Immature natural killer cell (primary cell): ENCODE measurements at regions not wholly inside any gene's neighbourhood (a gene's known extent, or its start where the extent isn't known, plus 50 kb on each side); places are given as distances from the start of the nearest gene placed in this dataset.

Experiments used
- DNase-seq, 3 donors: peaks; one replicate each; pipeline ENCODE4 v3.0.0; 2022; ENCODE audit warnings: mixed read lengths in 1 of 3
- H3K27ac Mint-ChIP-seq, 6 donors: one replicate each; pipeline ENCODE4 v1.8.0; 2020; ENCODE audit warnings: mixed read lengths in 6 of 6, mild to moderate bottlenecking in 5 of 6, inconsistent platforms in 4 of 6, moderate library complexity in 3 of 6
- H3K27me3 Mint-ChIP-seq, 3 donors: one replicate each; pipeline ENCODE4 v1.8.0; 2020 to 2021; ENCODE audit warnings: low read depth in 3 of 3, mild to moderate bottlenecking in 3 of 3, mixed read lengths in 3 of 3, moderate library complexity in 3 of 3, inconsistent platforms in 1 of 3
- H3K36me3 Mint-ChIP-seq, 3 donors: one replicate each; pipeline ENCODE4 v1.8.0; 2020; ENCODE audit warnings: mixed read lengths in 3 of 3, inconsistent platforms in 2 of 3, mild to moderate bottlenecking in 2 of 3
- H3K4me1 Mint-ChIP-seq, 2 donors: one replicate each; pipeline ENCODE4 v1.8.0; 2020; ENCODE audit warnings: inconsistent platforms in 2 of 2, mild to moderate bottlenecking in 2 of 2, mixed read lengths in 2 of 2, moderate library complexity in 1 of 2
- H3K4me3 Mint-ChIP-seq, 5 donors: one replicate each; pipeline ENCODE4 v1.8.0; 2020; ENCODE audit warnings: mild to moderate bottlenecking in 5 of 5, mixed read lengths in 5 of 5, inconsistent platforms in 3 of 5, moderate library complexity in 3 of 5
- H3K9me3 Mint-ChIP-seq, 6 donors: one replicate each; pipeline ENCODE4 v1.8.0; 2020; ENCODE audit warnings: mild to moderate bottlenecking in 6 of 6, mixed read lengths in 6 of 6, inconsistent platforms in 4 of 6, moderate library complexity in 3 of 6

DNA sequence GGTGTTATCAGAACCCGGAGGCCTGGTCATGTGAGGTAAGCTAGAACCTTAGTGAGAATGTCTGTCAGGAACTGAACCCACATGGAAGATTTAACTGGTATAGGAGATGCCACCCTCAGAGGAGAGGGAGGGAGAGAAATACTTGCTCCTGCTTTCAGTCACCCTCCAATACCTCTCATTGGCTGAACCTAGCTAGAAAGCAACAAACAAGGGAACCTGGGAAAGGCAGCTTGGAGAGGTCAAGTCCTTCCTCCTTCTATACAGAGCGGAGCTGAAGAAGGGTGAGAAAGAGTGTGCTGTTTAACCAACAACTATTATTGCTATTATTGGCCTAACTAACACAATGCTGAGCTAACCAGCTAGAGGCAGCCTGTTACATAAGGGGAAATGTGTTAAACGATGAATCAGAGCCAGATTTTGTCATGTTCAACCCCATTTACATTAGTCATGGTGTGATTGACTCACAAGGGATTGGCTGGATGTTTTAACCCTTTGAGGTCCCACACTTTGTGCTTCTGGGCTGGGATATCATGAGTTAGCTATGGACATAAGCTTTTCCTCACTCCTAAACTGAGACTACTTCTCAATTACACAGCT lies 96.5 kb upstream of the ESX1 start:
- no peak overlapping the region for H3K4me3 Mint-ChIP-seq
- no peak for DNase-seq
- peaks cover 0 to 7% of the 10 kb centered on the region in 2 donors for H3K4me1 Mint-ChIP-seq
- no peak overlapping the region for H3K27ac Mint-ChIP-seq
- H3K27me3 Mint-ChIP-seq = peaks cover 0 to 7% (median 3%) of the 10 kb centered on the region in 3 donors
- no peaks in the 10 kb centered on the region for H3K36me3 Mint-ChIP-seq
- no peaks in the 10 kb centered on the region for H3K9me3 Mint-ChIP-seq

DNA sequence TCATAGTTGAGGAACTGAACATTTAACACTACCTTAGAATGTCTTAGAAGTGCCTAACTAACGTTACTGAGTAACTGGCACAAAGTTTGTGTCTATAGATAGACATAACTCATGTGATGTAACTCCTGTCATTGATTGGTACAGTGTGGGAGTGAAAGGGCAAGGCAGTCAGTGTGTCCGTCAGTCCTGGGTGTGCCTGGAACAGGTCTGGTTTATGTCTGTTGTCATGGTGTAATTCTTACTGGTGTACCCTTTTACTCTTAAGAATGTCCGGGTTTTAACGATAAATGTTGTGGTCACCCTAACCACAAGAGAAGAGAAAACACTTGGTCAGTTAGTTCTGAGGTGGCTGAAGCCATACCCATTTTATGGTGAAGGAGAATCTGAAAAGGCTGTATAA lies 93.1 kb upstream of the ESX1 start:
- H3K27ac Mint-ChIP-seq = no peak overlapping the region
- DNase-seq = no peak
- H3K27me3 Mint-ChIP-seq = peaks cover 0 to 3% (median 2%) of the 10 kb centered on the region in 3 donors
- no peaks in the 10 kb centered on the region for H3K9me3 Mint-ChIP-seq
- peak overlapping the region in 1 of 5 donors; percentile 12 for H3K4me3 Mint-ChIP-seq
- H3K36me3 Mint-ChIP-seq = no peaks in the 10 kb centered on the region
- peaks cover 0 to 14% of the 10 kb centered on the region in 2 donors for H3K4me1 Mint-ChIP-seq

DNA sequence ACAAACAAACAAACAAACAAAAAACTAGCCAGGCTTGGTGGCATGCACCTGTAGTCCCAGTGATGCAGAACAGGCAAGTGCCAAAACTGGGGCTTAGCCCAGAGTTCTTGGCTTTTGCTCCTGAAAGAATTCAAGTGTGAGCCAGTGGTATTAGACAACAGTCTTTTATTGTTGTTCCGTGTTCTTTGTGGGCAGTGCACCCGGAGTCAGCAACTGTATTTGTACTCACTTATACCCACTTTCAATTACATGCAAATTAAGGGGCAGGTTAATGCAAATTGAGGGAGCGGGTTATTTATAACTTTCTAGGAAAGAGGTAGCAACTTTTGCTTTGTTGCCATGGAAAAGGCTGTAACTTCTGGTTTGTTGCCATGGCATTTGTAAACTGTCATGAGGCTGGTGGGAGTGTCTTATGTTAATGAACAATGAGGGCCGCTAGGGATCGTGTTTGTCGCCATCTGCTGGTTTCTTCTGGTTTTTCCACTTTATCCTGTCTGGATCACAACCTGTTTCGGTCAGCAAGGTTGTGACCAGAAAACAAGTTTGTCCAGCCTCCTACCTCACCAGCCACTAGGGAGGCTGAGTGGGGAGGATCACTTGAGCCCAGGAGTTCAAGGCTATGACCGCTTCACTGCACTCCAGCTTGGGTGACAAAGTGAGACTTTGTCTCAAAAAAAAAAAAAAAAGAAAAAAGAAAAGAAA lies 88.8 kb upstream of the ESX1 start:
- H3K36me3 Mint-ChIP-seq = no peaks in the 10 kb centered on the region
- no peak overlapping the region for H3K27ac Mint-ChIP-seq
- peak; percentile 28 to 52 (median 36) for DNase-seq
- peaks cover 0 to 14% of the 10 kb centered on the region in 2 donors for H3K4me1 Mint-ChIP-seq
- no peaks in the 10 kb centered on the region for H3K9me3 Mint-ChIP-seq
- H3K4me3 Mint-ChIP-seq = no peak overlapping the region
- H3K27me3 Mint-ChIP-seq = peaks cover 0 to 2% (median 0%) of the 10 kb centered on the region in 3 donors

DNA sequence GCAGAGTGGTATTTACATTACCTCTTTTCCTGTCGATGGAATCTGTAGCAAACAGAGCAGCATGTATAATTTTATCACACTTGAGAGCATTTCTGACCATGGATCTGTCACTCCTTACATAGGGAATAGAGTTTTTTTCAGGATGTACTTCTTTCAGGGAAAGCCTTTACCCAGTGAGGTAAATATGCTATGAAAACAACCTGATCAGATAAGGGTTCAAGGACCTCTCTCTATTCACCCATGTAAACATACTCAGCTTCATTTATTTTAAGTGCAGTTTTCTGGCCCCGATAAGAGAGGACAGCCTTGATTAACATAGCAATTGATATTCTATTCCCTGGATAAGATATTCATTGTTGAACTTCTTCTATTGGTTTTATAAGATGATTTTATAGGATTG lies 87.3 kb upstream of the ESX1 start:
- DNase-seq = no peak
- Mint-ChIP-seq H3K9me3 (no peaks in the 10 kb centered on the region), H3K4me1 (peaks cover 0 to 7% of the 10 kb centered on the region in 2 donors), H3K4me3 (no peak overlapping the region), H3K27me3 (peaks cover 0 to 8% (median 0%) of the 10 kb centered on the region in 3 donors), H3K27ac (no peak overlapping the region), H3K36me3 (no peaks in the 10 kb centered on the region)

DNA sequence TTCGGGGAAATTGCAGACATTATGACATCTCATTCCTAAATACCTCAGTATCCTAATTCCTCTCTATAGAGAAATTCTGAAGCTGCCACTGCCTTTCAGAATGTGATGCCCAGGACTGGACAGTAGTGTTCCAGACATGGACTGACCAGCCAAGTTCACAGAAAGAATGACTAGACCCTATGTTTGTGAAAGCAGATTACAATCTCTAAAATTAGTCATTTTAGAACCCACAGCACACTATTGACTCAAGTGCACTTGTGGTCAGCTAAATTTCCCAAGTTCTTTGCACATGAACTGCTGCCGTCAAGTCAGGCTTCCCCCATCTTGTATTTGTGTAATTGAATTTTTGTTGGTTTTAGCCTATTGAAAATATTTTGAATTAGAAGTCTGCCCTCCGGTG lies 81.0 kb upstream of the ESX1 start:
- no peaks in the 10 kb centered on the region for H3K36me3 Mint-ChIP-seq
- no peak for DNase-seq
- H3K4me3 Mint-ChIP-seq = no peak overlapping the region
- peaks cover 0 to 10% (median 0%) of the 10 kb centered on the region in 3 donors for H3K27me3 Mint-ChIP-seq
- no peaks in the 10 kb centered on the region for H3K9me3 Mint-ChIP-seq
- no peaks in the 10 kb centered on the region for H3K4me1 Mint-ChIP-seq
- no peak overlapping the region for H3K27ac Mint-ChIP-seq

DNA sequence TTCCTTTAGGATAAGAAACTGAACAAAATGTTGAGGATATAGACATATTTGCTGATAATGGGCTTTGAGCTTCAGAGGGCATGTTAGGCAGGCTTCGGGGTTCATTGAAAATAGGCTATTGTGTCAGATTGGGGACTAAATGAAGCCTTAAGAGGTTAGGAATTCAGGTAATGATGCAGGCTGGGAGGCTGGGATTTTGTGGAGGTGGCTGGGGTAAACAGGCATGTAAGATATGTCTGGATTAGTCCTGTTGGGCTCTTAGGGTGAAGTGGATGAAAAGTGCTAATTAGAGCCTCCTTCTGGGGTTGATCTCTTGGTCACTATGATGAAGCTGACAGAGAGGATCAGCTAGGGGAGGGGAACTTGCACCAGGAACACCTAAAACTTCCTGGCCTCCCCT lies 80.2 kb upstream of the ESX1 start:
- DNase-seq = no peak
- no peak overlapping the region for H3K27ac Mint-ChIP-seq
- peaks cover 0 to 10% (median 0%) of the 10 kb centered on the region in 3 donors for H3K27me3 Mint-ChIP-seq

DNA sequence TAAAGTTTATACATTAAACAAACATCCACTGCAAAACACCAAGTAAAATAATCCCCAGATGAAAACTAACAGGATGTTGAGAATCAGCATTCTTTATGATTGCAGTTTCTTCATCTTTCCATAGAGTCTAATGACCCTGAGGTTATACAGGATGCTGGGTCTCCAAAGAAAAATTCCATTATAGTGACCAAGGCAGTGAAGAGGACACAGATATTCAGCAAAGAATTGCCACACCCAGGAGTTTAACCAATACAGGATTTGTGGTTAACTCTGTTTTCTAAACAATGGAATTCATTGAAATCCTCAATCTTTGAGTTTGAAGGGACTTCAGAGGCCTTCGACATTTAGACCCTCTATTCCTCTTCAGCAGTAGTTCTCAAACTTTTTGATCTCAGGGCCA lies 76.2 kb upstream of the ESX1 start:
- Mint-ChIP-seq H3K36me3 (no peaks in the 10 kb centered on the region), H3K27ac (no peak overlapping the region), H3K9me3 (no peaks in the 10 kb centered on the region), H3K27me3 (peaks cover 0 to 6% (median 0%) of the 10 kb centered on the region in 3 donors), H3K4me3 (no peak overlapping the region), H3K4me1 (no peaks in the 10 kb centered on the region)
- no peak for DNase-seq

More for the DNA sequence above, 80.2 kb upstream of the ESX1 start:
- no peaks in the 10 kb centered on the region for H3K9me3 Mint-ChIP-seq
- no peaks in the 10 kb centered on the region for H3K36me3 Mint-ChIP-seq
- H3K4me3 Mint-ChIP-seq = no peak overlapping the region
- H3K4me1 Mint-ChIP-seq = no peaks in the 10 kb centered on the region

DNA sequence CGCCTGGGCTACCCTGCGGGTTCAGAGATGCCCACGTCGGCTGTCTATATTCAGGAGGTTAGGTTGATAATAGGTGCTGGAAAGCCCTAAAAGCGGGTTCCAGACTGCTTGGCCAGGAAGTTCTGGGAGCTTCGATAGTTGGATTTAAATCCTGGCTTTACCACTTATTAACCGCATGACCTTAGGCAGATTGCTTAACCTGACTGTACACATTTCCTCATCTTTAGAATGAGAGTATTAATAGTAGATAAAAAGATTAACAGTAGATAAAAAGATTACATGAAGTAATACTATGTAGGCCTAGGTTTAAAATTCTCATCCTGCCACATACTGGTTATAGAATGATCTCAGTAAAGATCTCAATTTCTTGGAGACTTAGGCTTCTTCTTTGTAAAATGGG lies 75.0 kb upstream of the ESX1 start:
- no peak overlapping the region for H3K27ac Mint-ChIP-seq
- peaks cover 0 to 8% (median 2%) of the 10 kb centered on the region in 3 donors for H3K27me3 Mint-ChIP-seq
- DNase-seq = no peak
- H3K4me3 Mint-ChIP-seq = no peak overlapping the region
- H3K4me1 Mint-ChIP-seq = no peaks in the 10 kb centered on the region
- H3K9me3 Mint-ChIP-seq = no peaks in the 10 kb centered on the region
- H3K36me3 Mint-ChIP-seq = peaks cover 0 to 4% (median 0%) of the 10 kb centered on the region in 3 donors

DNA sequence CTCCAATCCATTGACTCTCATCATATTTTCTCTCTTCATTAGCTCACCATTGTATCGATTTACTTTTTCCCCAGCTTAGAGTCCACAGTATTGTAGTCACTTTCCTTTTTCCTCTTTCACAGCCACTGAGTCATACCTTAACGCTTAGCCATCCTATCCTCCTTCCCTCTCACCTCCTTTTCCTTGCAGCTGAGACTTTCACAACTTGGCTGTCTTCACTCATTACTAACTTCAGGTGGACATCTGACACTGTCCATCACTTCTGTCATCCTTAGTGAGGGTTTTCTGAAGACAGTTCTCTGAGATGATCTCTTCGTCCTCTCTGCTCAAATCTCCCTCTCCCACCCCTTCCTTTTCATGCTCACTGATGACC lies 70.5 kb upstream of the ESX1 start:
- H3K27ac Mint-ChIP-seq = no peak overlapping the region
- H3K9me3 Mint-ChIP-seq = no peaks in the 10 kb centered on the region
- H3K27me3 Mint-ChIP-seq = peaks cover 2 to 8% (median 4%) of the 10 kb centered on the region in 3 donors
- H3K36me3 Mint-ChIP-seq = peaks cover 0 to 4% (median 0%) of the 10 kb centered on the region in 3 donors
- H3K4me3 Mint-ChIP-seq = no peak overlapping the region
- DNase-seq = no peak
- no peaks in the 10 kb centered on the region for H3K4me1 Mint-ChIP-seq

DNA sequence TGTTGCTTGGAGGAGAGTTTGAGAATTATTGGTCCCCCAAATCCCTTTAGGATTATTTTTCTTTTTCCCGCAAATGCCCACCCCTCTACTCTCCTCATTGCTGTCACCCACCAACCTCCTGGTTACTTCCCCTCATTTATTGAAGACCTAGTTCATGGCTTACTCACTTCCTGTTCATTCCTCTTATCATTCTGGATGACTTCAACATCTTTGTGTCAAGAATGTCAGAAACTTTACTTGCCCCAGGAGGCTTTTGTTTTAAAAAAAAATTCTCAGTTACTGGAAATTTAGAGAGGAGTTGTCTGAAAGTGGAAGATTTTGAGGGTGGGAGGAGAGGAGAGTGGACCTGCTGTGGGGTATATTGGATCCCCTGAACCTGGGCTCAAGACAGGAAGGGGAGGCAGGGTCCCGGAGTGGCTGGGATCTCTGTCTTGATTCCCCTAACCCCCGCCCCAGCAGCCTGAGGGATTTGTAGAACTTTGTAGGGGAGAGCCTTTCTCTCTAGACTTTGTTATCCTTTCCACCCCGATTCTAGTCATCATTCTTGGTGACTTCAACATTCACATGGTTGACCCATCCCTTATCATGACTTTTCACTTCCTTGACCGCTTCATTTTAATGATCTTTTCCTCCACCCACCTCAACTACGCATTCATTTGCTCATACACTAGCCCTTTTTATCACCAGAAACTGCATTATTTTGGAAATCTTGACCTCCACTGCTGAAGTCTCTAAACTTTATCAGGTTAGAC lies 69.9 kb upstream of the ESX1 start:
- DNase-seq = no peak
- Mint-ChIP-seq H3K36me3 (peaks cover 0 to 4% (median 0%) of the 10 kb centered on the region in 3 donors), H3K9me3 (no peaks in the 10 kb centered on the region), H3K4me3 (no peak overlapping the region), H3K4me1 (no peaks in the 10 kb centered on the region), H3K27ac (no peak overlapping the region), H3K27me3 (peaks cover 2 to 8% (median 4%) of the 10 kb centered on the region in 3 donors)

DNA sequence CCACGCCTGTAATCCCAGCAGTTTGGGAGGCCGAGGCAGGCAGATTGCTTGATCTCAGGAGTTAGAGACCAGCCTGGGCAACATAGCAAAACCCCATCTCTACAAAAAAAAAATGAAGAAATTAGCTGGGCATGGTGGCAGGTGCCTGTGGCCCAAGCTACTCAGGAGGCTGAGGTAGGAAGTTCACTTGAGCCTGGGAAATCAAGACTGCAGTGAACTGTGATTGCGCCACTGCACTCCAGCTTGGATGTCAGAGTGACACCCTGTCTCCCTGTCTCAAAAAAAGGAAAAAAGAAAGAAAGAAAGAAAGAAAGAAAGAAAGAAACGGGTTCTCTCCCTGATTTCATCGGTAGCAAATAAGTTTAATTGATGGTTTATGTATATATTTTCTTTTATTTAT lies 64.6 kb upstream of the ESX1 start:
- Mint-ChIP-seq H3K27ac (no peak overlapping the region), H3K4me1 (no peaks in the 10 kb centered on the region), H3K36me3 (no peaks in the 10 kb centered on the region), H3K27me3 (peaks cover 2 to 4% (median 3%) of the 10 kb centered on the region in 3 donors), H3K9me3 (no peaks in the 10 kb centered on the region), H3K4me3 (no peak overlapping the region)
- DNase-seq = no peak

DNA sequence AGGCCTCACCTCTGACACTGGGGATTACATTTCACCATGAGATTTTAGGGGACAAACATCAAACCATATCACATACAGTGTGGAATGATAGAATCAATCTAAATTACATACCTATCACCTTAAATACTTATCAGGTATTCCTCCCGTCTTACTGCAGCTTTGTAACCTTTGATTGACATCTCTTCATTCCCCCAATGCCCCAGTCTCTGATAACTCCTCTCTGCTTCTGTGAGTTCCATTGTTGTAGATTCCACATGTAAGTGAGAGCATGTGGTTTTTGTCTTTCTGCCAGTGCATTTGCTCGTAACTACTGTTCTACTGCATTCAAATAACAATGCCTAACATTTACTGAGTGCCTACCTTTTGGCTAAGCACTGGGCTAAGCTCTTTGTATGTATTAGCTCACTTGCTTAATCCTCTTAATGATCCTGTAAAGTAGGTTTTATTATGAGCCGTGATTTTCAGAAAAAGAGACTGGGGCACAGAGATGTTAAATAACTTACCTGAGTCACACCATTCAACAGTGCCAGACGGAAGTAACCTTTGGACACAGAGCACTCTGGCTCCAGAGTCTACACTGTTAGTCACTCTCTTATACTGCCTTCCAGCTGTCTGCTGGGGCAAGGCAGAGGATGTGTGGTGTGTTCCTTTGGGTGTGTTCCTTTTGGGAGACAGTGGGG lies 63.7 kb upstream of the ESX1 start:
- DNase-seq = no peak
- H3K27me3 Mint-ChIP-seq = peaks cover 2 to 5% (median 3%) of the 10 kb centered on the region in 3 donors
- H3K9me3 Mint-ChIP-seq = no peaks in the 10 kb centered on the region
- H3K27ac Mint-ChIP-seq = no peak overlapping the region
- no peaks in the 10 kb centered on the region for H3K36me3 Mint-ChIP-seq
- no peaks in the 10 kb centered on the region for H3K4me1 Mint-ChIP-seq
- no peak overlapping the region for H3K4me3 Mint-ChIP-seq

DNA sequence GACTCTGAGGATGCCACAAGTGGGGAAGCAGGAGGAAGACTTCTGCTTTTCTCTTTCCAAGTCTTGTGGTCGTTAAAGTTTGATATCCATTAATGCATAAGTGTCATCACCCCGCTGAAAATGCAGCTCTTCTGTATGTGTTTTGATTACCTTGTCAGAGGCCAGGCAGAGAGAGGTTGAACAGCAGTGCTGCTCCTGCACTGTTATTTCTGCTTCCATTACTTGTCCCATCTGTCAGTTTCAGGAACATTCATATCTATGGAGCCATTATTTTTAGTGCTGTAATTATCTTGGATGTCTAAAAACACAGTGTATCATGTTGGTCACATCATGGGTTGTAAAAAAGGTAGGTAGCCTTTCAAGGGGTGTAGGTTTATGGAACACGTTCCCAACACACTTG lies 62.0 kb upstream of the ESX1 start:
- Mint-ChIP-seq H3K36me3 (no peaks in the 10 kb centered on the region), H3K4me1 (no peaks in the 10 kb centered on the region), H3K27me3 (peaks cover 0 to 8% (median 2%) of the 10 kb centered on the region in 3 donors), H3K4me3 (no peak overlapping the region), H3K9me3 (no peaks in the 10 kb centered on the region), H3K27ac (no peak overlapping the region)
- no peak for DNase-seq

DNA sequence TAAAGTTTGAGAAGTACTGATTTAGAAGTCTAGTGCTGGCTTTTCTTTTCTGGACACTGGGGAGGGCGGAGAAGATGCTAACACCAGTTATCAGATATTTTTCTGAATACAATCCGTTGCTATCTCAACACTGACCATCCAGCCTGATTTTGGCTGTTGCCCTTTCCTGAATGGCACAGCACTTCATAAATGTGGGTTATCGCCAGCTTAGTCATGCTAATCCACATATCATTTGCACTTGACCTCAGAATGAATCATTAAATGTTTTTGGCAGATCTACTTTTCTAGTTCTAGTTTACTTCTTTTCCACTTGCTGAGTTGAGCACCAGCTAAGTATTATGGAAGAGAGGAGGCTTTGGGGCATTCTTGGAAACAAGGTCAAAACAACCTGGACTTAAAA lies 60.8 kb upstream of the ESX1 start:
- H3K9me3 Mint-ChIP-seq = no peaks in the 10 kb centered on the region

More for the DNA sequence above, 60.8 kb upstream of the ESX1 start:
- Mint-ChIP-seq H3K27me3 (peaks cover 0 to 8% (median 0%) of the 10 kb centered on the region in 3 donors), H3K4me1 (no peaks in the 10 kb centered on the region), H3K4me3 (no peak overlapping the region), H3K36me3 (no peaks in the 10 kb centered on the region), H3K27ac (no peak overlapping the region)
- DNase-seq = no peak
